SH-SY5Y (cell line): ENCODE measurements at regions not wholly inside any gene's neighbourhood (a gene's known extent, or its start where the extent isn't known, plus 50 kb on each side); places are given as distances from the start of the nearest gene placed in this dataset.

ENCODE experiments used
- GATA2 ChIP-seq: IDR thresholded peaks from 2 replicates; pipeline ENCODE4 v1.6.1; 2011; ENCODE audit warnings: mild to moderate bottlenecking, low read depth, low read length
- GATA3 ChIP-seq: IDR thresholded peaks from 2 replicates; pipeline ENCODE4 v1.6.1; 2011; ENCODE audit warnings: low read depth, mild to moderate bottlenecking, low read length, moderate library complexity

- TF ChIP-seq GATA3 (no peak), GATA2 (no peak)
Observed at GRCh38 chr14:95380350-95381042, 60.8 kb upstream of the CLMN start.
